ENCODE measurements at regions not wholly inside any gene's neighbourhood (a gene's known extent, or its start where the extent isn't known, plus 50 kb on each side); places are given as distances from the start of the nearest gene placed in this dataset.

DNA sequence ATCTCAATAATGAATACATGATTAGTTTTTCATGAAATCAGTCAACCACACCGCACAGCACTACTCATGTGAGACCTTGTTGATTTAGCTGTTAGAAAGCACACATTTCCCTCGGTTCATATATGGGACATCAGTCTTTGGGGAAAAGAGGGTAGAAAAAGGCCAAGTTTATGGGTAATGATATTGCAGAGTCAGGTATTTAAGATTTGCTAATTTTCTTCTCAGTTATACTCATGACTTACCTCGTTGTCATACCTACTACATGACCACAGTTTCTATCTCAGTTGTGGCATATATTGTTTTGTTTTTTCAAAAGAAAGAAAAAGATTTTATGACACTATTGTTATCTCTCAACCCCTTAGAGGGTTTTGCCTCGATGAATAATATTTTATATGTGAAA lies 165.6 kb downstream of the POU4F1 start:
- TF ChIP-seq, protein P1, sequence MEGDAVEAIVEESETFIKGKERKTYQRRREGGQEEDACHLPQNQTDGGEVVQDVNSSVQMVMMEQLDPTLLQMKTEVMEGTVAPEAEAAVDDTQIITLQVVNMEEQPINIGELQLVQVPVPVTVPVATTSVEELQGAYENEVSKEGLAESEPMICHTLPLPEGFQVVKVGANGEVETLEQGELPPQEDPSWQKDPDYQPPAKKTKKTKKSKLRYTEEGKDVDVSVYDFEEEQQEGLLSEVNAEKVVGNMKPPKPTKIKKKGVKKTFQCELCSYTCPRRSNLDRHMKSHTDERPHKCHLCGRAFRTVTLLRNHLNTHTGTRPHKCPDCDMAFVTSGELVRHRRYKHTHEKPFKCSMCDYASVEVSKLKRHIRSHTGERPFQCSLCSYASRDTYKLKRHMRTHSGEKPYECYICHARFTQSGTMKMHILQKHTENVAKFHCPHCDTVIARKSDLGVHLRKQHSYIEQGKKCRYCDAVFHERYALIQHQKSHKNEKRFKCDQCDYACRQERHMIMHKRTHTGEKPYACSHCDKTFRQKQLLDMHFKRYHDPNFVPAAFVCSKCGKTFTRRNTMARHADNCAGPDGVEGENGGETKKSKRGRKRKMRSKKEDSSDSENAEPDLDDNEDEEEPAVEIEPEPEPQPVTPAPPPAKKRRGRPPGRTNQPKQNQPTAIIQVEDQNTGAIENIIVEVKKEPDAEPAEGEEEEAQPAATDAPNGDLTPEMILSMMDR (IDR thresholded peaks at IDR 0.05; ENCODE audit: low read depth, low read length), result no peak
- no peak for TF ChIP-seq EZH2phosphoT487 (IDR thresholded peaks at IDR 0.05; ENCODE audit: low read depth)
